Spleen (tissue), 11 donors: ENCODE measurements at regions not wholly inside any gene's neighbourhood (a gene's known extent, or its start where the extent isn't known, plus 50 kb on each side); places are given as distances from the start of the nearest gene placed in this dataset.
"Not testable (repeated sequence)": the region's sequence is repeated elsewhere in the genome, so short reads cannot be mapped to it uniquely, and the experiment has no call there.

Source experiments
- DNase-seq: peaks from one replicate; pipeline ENCODE4 v3.0.0-alpha.2; 2020
- H3K27ac ChIP-seq, 8 donors: fragments of 200-600 bp; sonication (generic) in 7 of 8; 1 replicate in 4 of 8; 2 replicates in 4 of 8; pipeline versions ENCODE4 v1.5.0 to v1.8.0; 2016 to 2021; ENCODE audit warnings: inconsistent platforms in 4 of 8, mild to moderate bottlenecking in 4 of 8, moderate library complexity in 1 of 8
- H3K27me3 ChIP-seq, 7 donors: fragments of 200-600 bp; sonication (generic) in 6 of 7; replicated peaks in 1 of 7; 1 replicate in 4 of 7; 2 replicates in 3 of 7; pipeline versions ENCODE4 v1.5.0 to v1.8.0; 2016 to 2021; ENCODE audit warnings: inconsistent platforms in 3 of 7, mild to moderate bottlenecking in 1 of 7
- H3K36me3 ChIP-seq, 6 donors: fragments of 200-600 bp; sonication (generic) in 5 of 6; 1 replicate in 4 of 6; 2 replicates in 2 of 6; pipeline versions ENCODE4 v1.5.0 to v1.8.0; 2016 to 2021; ENCODE audit warnings: inconsistent platforms in 2 of 6
- H3K4me1 ChIP-seq, 6 donors: fragments of 200-600 bp; sonication (generic) in 5 of 6; 1 replicate in 3 of 6; 2 replicates in 3 of 6; pipeline versions ENCODE4 v1.5.0 to v1.8.0; 2016 to 2021; ENCODE audit warnings: inconsistent platforms in 3 of 6
- H3K4me3 ChIP-seq, 8 donors: fragments of 200-600 bp; sonication (generic) in 7 of 8; 1 replicate in 4 of 8; 2 replicates in 4 of 8; pipeline versions ENCODE4 v1.5.0 to v1.8.0; 2016 to 2021; ENCODE audit warnings: inconsistent platforms in 4 of 8, mild to moderate bottlenecking in 4 of 8, moderate library complexity in 2 of 8
- H3K9me3 ChIP-seq, 8 donors: fragments of 200-600 bp; sonication (generic) in 7 of 8; 1 replicate in 4 of 8; 2 replicates in 4 of 8; pipeline versions ENCODE4 v1.5.0 to v1.8.0; 2016 to 2021; ENCODE audit warnings: inconsistent platforms in 4 of 8
- WGBS, 5 donors: extraction: QIAGEN DNeasy Blood & Tissue Kit in 3 of 5; methylation state at CpG; one replicate each; pipeline versions ENCODE4 v1.1.5 to v1.1.7; 2013 to 2018; 5-methylcytosine and 5-hydroxymethylcytosine counted together
- intact Hi-C: fragments of 100-400 bp; cut with DNase I; formaldehyde crosslinking; loops from one replicate; pipeline ENCODE4 v1.15.0; 2023; ENCODE audit warnings: low total_unique reads
- donor health status: healthy with polysubstance abuse.
- donor health status: DM: no; HTN: no; CAD: no; lungs with moderate emphysema.
- donor health status: DM: no; HTN: no; CAD: no.
- donor health status: Bipolar disorder and iron deficiency.
- donor health status: healthy.
- donor health status: DM: no; HTN: no; CAD: no.
- donor health status: DM: yes; HTN: yes; CAD: no.

DNA sequence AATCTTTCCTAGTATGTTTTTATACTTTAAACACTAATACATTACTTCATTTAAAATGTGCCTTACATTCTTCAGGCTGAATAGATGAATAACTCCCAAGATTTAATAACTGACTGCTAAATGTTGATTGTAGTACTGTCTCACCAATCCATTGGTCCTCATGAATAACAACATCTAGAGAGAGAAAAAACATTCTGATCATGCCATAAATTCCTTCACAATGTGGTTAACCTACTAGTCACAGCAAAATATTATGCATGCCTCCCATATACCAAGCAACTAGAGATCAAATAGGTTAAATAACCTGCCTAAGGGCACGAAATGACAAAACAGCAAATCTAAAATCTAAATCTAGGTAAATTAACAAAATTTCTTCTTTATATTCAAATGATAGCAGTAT lies 66.2 kb downstream of the SYT15 start:
- H3K9me3 ChIP-seq, H3K36me3 ChIP-seq, intact Hi-C loops, H3K4me1 ChIP-seq, H3K27ac ChIP-seq, H3K27me3 ChIP-seq, H3K4me3 ChIP-seq, DNase-seq: not testable (repeated sequence)
- WGBS, 5 donors, result 43 to 77% (median 62%) methylated on average over 1 of the region's 1 CpG

DNA sequence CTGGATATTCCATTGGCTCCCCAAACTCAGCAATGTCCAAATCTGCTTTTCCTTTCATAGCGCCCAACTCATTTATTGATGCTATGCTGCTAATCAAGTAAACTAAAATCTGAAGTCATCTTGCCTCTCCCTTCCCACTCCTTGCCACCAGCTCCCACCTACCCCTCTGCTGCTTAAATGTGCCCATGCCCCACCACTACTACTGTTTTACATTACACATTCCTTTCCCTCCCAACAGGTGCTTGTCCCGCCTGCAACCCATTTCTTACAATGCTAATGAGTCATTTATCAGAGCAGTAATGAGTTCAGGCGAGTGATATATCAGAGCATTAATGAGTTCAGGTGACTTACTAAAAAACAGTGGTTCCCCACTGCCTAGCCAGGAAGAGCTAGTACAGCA lies 67.2 kb downstream of the SYT15 start:
- WGBS, 5 donors, result 50 to 92% (median 72%) methylated on average over 2 to 3 of the region's 3 CpGs
- DNase-seq, H3K4me1 ChIP-seq, H3K36me3 ChIP-seq, H3K27me3 ChIP-seq, H3K4me3 ChIP-seq, H3K9me3 ChIP-seq, intact Hi-C loops, H3K27ac ChIP-seq: not testable (repeated sequence)

DNA sequence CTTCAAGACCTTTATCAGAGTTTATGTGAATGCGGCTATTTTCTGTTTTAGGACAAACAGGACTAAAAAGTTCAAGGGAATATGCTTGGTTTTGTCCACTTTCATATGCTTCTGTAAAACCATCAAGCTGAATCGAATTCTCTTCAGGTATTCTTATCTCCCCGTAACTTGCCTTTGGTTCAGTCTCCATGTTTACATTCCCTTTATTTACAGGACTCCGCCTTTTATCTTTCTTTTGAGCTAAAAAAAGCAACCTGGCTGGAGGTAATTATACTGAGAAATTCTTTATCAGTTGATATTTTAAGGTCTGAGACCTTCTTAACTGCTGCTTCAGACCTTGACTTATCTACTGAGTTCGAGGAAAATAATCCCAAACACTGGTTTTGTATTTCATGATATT lies 72.0 kb downstream of the SYT15 start:
- H3K36me3 ChIP-seq, H3K4me3 ChIP-seq, H3K4me1 ChIP-seq, DNase-seq, H3K9me3 ChIP-seq, H3K27me3 ChIP-seq, H3K27ac ChIP-seq, intact Hi-C loops: not testable (repeated sequence)
- 42 to 100% (median 63%) methylated on average over 1 of the region's 5 CpGs; no CpG with 5 or more reads in 1 of the 5 donors for WGBS, 5 donors

DNA sequence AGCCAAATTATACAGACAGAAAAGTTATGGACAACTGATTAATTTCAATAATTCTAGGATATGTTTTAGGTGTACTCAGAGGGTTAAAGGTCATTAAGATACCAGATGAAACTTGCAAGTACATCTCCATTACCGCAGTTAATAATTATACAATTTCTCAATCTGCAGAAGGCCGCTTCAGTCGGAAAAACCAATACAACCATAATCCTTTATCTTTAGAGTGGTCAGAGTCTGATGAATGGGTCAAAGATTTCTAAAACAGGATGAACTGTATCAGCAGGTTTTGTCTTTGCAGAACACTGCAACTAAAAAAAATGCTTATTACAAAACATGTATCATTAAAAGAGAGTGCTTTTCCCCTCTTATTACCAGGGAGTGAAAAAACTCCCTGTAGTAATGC lies 78.5 kb downstream of the SYT15 start:
- H3K9me3 ChIP-seq, H3K36me3 ChIP-seq, DNase-seq, H3K27ac ChIP-seq, intact Hi-C loops, H3K4me3 ChIP-seq, H3K4me1 ChIP-seq, H3K27me3 ChIP-seq: not testable (repeated sequence)
- WGBS, 5 donors, result no CpG with 5 or more reads among the region's 3 CpGs

DNA sequence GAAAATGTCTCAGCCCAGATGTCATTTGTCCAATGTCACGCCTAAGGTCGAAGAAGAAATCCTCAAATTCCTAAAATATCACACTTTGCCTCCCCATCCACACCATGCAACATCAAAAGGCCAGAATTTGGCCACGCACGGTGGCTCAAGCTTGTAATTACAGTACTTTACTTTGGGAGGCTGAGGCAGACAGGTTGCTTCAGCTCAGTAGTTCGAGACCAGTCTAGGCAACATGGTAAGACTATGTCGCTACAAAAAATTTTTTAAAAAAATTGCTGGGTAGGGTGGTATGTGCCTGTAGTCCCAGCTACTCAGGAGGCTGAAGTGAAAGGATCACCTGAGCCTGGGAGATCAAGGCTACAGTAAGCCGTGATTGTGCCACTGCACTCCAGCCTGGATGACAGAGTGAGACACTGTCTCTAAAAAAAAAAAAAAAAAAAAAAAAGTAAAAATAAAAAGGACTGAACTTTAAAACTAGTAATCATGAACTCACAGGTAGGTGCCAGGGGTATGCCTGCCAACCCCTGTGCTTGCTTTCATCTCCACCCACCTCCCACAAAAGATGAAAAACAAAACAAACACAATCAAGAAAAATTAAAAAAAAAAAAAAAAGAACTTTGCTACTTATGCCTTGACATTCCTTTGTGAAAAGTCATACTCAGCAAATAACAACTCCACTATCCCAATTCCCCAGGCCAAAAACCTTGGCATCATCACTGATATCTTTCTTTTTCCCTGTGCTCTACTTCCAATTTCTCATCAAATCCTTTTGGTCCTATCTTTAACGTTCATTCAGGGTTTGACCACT lies 81.3 kb downstream of the SYT15 start:
- H3K36me3 ChIP-seq, H3K4me3 ChIP-seq, DNase-seq, H3K27ac ChIP-seq, H3K27me3 ChIP-seq, H3K9me3 ChIP-seq, H3K4me1 ChIP-seq, intact Hi-C loops: not testable (repeated sequence)
- WGBS, 5 donors, result 55 to 95% (median 79%) methylated on average over 1 to 2 of the region's 8 CpGs

DNA sequence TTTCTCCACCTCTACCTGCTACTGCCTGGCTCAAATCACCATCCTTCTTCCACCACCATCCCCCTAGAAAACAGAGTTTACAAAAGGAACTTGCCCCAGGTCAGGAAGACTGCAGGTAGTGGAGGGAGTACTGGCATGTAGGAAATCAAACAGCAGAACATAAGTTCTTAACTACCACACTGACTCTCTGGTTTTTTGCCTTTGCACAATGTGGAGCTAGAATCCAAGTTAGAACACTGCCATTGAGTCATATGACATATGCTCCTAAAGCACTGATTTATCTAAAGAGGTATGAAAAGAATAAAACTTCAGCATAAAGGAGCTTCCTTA lies 81.9 kb downstream of the SYT15 start:
- H3K4me3 ChIP-seq, intact Hi-C loops, H3K36me3 ChIP-seq, H3K4me1 ChIP-seq, H3K9me3 ChIP-seq, DNase-seq, H3K27ac ChIP-seq, H3K27me3 ChIP-seq: not testable (repeated sequence)

DNA sequence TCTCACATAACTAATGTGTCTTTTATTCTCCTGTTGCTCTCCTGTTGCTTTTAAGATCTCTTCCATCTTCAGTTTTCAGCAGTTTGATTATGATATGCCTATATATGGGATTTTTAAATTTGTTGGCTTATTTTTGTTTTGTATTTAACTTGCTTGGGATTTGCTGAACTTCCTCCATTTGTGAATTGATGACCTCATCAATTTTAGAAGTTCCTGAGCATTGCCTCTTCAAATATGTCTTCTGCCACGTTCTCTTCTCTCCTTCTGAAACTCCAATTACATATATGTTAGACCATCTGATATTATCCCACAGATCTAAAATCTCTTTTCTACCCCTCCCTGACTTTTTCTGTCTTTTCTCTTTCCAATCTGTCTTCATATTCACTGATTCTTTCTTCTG lies 86.6 kb downstream of the SYT15 start:
- H3K4me3 ChIP-seq, DNase-seq, H3K27me3 ChIP-seq, intact Hi-C loops, H3K27ac ChIP-seq, H3K36me3 ChIP-seq, H3K9me3 ChIP-seq, H3K4me1 ChIP-seq: not testable (repeated sequence)
- WGBS, 5 donors, result 67 to 92% (median 73%) methylated on average over 1 of the region's 1 CpG; no CpG with 5 or more reads in 1 of the 5 donors

DNA sequence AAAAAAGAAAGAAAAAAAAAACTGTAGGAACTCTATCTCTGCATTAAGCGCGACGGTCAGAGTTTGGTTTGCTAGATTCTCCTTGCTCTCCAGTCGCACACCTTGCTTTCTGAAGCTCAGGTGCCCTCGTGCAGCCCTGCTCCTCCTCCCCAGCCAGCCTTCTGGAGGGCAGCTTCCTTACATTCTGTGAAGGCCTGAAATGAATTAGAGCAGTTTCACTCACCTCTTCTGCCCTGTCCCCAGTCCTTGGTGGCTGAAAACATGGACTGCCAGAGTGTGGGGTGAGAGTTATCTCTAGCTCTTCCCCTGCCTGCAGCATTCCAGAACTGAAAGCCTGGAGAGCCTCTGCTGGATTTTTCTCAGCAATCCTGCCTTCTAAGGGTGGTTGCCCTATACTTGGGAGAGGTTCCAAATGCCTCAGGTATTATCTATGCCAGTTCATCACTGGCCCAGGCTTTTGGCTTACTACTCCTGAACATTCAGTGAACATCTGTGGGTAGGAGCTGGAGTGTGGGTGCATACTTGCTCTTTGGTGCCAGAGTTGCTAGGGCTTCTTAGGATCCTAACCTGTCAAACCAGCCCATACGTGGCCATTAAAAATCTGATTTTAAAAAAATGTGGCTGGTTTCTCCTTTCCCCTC lies 89.5 kb downstream of the SYT15 start:
- H3K4me3 ChIP-seq, intact Hi-C loops, H3K27me3 ChIP-seq, H3K9me3 ChIP-seq, H3K27ac ChIP-seq, H3K36me3 ChIP-seq, H3K4me1 ChIP-seq: not testable (repeated sequence)
- WGBS, 5 donors, result 82 to 95% (median 90%) methylated on average over 5 to 6 of the region's 6 CpGs
- DNase-seq, result peak; percentile 51

DNA sequence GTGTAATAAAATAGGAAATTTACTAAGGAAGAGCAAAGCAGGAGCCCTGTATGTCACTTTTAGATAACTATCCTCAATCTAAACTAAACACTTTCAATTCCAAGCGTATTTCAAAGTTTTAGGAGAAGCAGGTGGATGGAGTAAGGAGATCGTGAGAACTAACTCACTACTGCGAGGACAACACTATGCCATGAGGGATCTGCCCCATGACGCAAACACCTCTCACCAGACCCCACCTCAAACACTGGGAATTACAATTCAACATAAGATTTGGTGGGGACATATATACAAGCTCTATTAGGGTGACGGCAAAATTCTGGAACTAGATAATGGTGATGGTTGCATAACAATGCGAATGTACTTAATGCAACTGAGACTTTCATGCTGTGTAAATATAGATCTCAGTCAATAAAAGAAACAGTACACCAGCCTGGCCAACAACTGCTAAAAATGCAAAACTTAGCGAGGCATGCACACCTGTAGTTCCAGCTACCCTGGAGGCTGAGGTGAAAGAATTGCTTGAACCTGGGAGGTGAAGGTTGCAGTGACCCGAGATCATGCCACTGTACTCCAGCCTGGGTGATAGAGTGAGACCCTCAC lies 99.0 kb downstream of the SYT15 start:
- 80 to 100% (median 95%) methylated on average over 2 of the region's 8 CpGs; no CpG with 5 or more reads in 2 of the 5 donors for WGBS, 5 donors
- DNase-seq, H3K4me1 ChIP-seq, intact Hi-C loops, H3K9me3 ChIP-seq, H3K27me3 ChIP-seq, H3K27ac ChIP-seq, H3K4me3 ChIP-seq, H3K36me3 ChIP-seq: not testable (repeated sequence)

DNA sequence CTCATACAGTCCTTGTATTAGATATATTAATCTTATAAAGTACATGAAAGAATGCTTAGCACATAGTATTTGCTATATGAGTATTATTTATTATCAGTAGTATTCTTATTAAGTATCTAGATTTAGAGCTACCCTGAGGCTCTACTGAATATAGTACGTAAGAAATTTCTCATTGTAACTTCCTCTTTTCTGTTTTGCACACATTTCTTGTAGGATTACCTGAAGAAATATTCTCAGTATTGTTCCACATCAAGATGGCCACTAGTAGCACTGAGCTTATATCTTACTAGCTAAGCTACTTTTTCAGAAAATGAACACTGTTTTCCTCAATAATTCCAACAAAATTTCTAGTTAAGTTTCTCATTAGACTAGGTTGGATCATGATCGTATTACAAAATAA lies 112.5 kb downstream of the SYT15 start:
- DNase-seq, H3K36me3 ChIP-seq, H3K27me3 ChIP-seq, H3K4me3 ChIP-seq, H3K27ac ChIP-seq, H3K4me1 ChIP-seq, H3K9me3 ChIP-seq, intact Hi-C loops: not testable (repeated sequence)
- no CpG with 5 or more reads among the region's 2 CpGs for WGBS, 5 donors
